ENCODE measurements at regions not wholly inside any gene's neighbourhood (a gene's known extent, or its start where the extent isn't known, plus 50 kb on each side); places are given as distances from the start of the nearest gene placed in this dataset.

- TF ChIP-seq RFX5 (IDR thresholded peaks at IDR 0.05; ENCODE audit: borderline replicate concordance, low read depth, low read length) (no peak), CTCF (IDR thresholded peaks at IDR 0.05; ENCODE audit: control extremely low read depth in 1 of 3, insufficient read depth in 1 of 3, low read depth in 1 of 3, low read length in 3 of 3) (no peak), BRCA1 (IDR thresholded peaks at IDR 0.05; ENCODE audit: low read depth, low read length) (no peak), USF2 (IDR thresholded peaks at IDR 0.05; ENCODE audit: low read length) (no peak), JUND (IDR thresholded peaks at IDR 0.05; ENCODE audit: low read length) (no peak), JUN (IDR thresholded peaks at IDR 0.05; ENCODE audit: low read depth, low read length) (no peak), POLR2A (IDR thresholded peaks at IDR 0.05; ENCODE audit: control extremely low read depth in 1 of 2, low read depth in 2 of 2, low read length in 2 of 2) (no peak), BCL11A (IDR thresholded peaks at IDR 0.05; ENCODE audit: low read depth in 2 of 2, low read length in 2 of 2) (no peak), CBX5 (IDR thresholded peaks at IDR 0.05; ENCODE audit: low read depth, low read length) (no peak), TCF12 (IDR thresholded peaks at IDR 0.05; ENCODE audit: low read depth, low read length) (no peak)
Measured at GRCh38 chr4:159758061-159758460, 655.2 kb downstream of the RAPGEF2 start.

Measured in H1 (cell line).